ENCODE measurements at regions not wholly inside any gene's neighbourhood (a gene's known extent, or its start where the extent isn't known, plus 50 kb on each side); places are given as distances from the start of the nearest gene placed in this dataset.

- Histone ChIP-seq H3K36me3 (replicated peaks; ENCODE audit: insufficient read depth, low read depth) (no peaks in the 10 kb centered on the region), H2AFZ (no peak overlapping the region), H3K4me3 (no peak overlapping the region), H3K4me1 (ENCODE audit: insufficient read depth) (peaks cover 7% of the 10 kb centered on the region), H4K20me1 (ENCODE audit: insufficient read depth, poor library complexity, severe bottlenecking) (no peaks in the 10 kb centered on the region), H3K79me2 (no peaks in the 10 kb centered on the region), H3K27me3 (no peaks in the 10 kb centered on the region), H3K9me2 (replicated peaks; ENCODE audit: insufficient read depth) (no peaks in the 10 kb centered on the region), H3K9me3 (ENCODE audit: low read depth) (no peaks in the 10 kb centered on the region), H3K27ac (no peak overlapping the region), H3K4me2 (no peak overlapping the region)
- DNase-seq (ENCODE audit: low spot score), result no peak
- 81% methylated on average over 5 of the region's 5 CpGs for WGBS (ENCODE audit: low lambda C conversion rate, missing lambda C conversion rate)
- no peak for TF ChIP-seq EZH2phosphoT487 (IDR thresholded peaks at IDR 0.05; ENCODE audit: low read depth, severe bottlenecking, unreplicated experiment)
- TF ChIP-seq CTCF (IDR thresholded peaks at IDR 0.05; ENCODE audit: poor library complexity), result no peak
- TF ChIP-seq EZH2 (IDR thresholded peaks at IDR 0.05; ENCODE audit: borderline replicate concordance), result no peak
Measured at GRCh38 chr16:48446534-48446920, 61.3 kb upstream of the SIAH1 start.

- H3K36me3 ChIP-seq (replicated peaks; ENCODE audit: insufficient read depth, low read depth), result no peaks in the 10 kb centered on the region
- TF ChIP-seq EZH2phosphoT487 (IDR thresholded peaks at IDR 0.05; ENCODE audit: low read depth, severe bottlenecking, unreplicated experiment), result no peak
- TF ChIP-seq CTCF (IDR thresholded peaks at IDR 0.05; ENCODE audit: poor library complexity), result no peak
- TF ChIP-seq EZH2 (IDR thresholded peaks at IDR 0.05; ENCODE audit: borderline replicate concordance), result no peak
- H3K4me2 ChIP-seq, result no peak overlapping the region
- peaks cover 7% of the 10 kb centered on the region for H3K4me1 ChIP-seq (ENCODE audit: insufficient read depth)
- no peaks in the 10 kb centered on the region for H3K9me2 ChIP-seq (replicated peaks; ENCODE audit: insufficient read depth)
- no peaks in the 10 kb centered on the region for H3K79me2 ChIP-seq
- WGBS (ENCODE audit: low lambda C conversion rate, missing lambda C conversion rate), result 91% methylated on average over 8 of the region's 8 CpGs
- no peaks in the 10 kb centered on the region for H3K27me3 ChIP-seq
- no peak overlapping the region for H3K4me3 ChIP-seq
- H3K27ac ChIP-seq, result no peak overlapping the region
- no peaks in the 10 kb centered on the region for H3K9me3 ChIP-seq (ENCODE audit: low read depth)
- no peaks in the 10 kb centered on the region for H4K20me1 ChIP-seq (ENCODE audit: insufficient read depth, poor library complexity, severe bottlenecking)
- H2AFZ ChIP-seq, result no peak overlapping the region
- no peak for DNase-seq (ENCODE audit: low spot score)
Measured at GRCh38 chr16:48445782-48446533, 60.7 kb upstream of the SIAH1 start.

- H3K27ac ChIP-seq, result no peak overlapping the region
- H3K9me2 ChIP-seq (replicated peaks; ENCODE audit: insufficient read depth), result no peaks in the 10 kb centered on the region
- H3K27me3 ChIP-seq, result no peaks in the 10 kb centered on the region
- H4K20me1 ChIP-seq (ENCODE audit: insufficient read depth, poor library complexity, severe bottlenecking), result no peaks in the 10 kb centered on the region
- no peak overlapping the region for H3K4me3 ChIP-seq
- peaks cover 7% of the 10 kb centered on the region for H3K4me1 ChIP-seq (ENCODE audit: insufficient read depth)
- no peaks in the 10 kb centered on the region for H3K36me3 ChIP-seq (replicated peaks; ENCODE audit: insufficient read depth, low read depth)
- no peaks in the 10 kb centered on the region for H3K9me3 ChIP-seq (ENCODE audit: low read depth)
- no peak overlapping the region for H3K4me2 ChIP-seq
- TF ChIP-seq EZH2phosphoT487 (IDR thresholded peaks at IDR 0.05; ENCODE audit: low read depth, severe bottlenecking, unreplicated experiment) (no peak), EZH2 (IDR thresholded peaks at IDR 0.05; ENCODE audit: borderline replicate concordance) (no peak), CTCF (IDR thresholded peaks at IDR 0.05; ENCODE audit: poor library complexity) (no peak)
- H3K79me2 ChIP-seq, result no peaks in the 10 kb centered on the region
- 71% methylated on average over 6 of the region's 6 CpGs for WGBS (ENCODE audit: low lambda C conversion rate, missing lambda C conversion rate)
- no peak overlapping the region for H2AFZ ChIP-seq
- no peak for DNase-seq (ENCODE audit: low spot score)
Measured at GRCh38 chr16:48444574-48444973, 59.4 kb upstream of the SIAH1 start.
